Activated CD4-positive, alpha-beta T cell treated with anti-CD3 and anti-CD28 coated beads, Interleukin-2, amount 10 ng/mL, durations not matched to agents 24 days and 14 days (primary cell): ENCODE measurements at regions not wholly inside any gene's neighbourhood (a gene's known extent, or its start where the extent isn't known, plus 50 kb on each side); places are given as distances from the start of the nearest gene placed in this dataset.

Experiments used
- DNase-seq: peaks from one replicate; pipeline ENCODE4 v3.0.0; 2022
- H3K27ac Mint-ChIP-seq: one replicate; pipeline ENCODE4 v1.8.0; 2022; ENCODE audit warnings: mild to moderate bottlenecking, mixed read lengths
- H3K27me3 Mint-ChIP-seq: one replicate; pipeline ENCODE4 v1.8.0; 2022; ENCODE audit warnings: mixed read lengths
- H3K36me3 Mint-ChIP-seq: one replicate; pipeline ENCODE4 v1.8.0; 2022; ENCODE audit warnings: low read depth, mild to moderate bottlenecking, mixed read lengths
- H3K4me1 Mint-ChIP-seq: one replicate; pipeline ENCODE4 v1.8.0; 2021; ENCODE audit warnings: mixed read lengths
- H3K4me3 Mint-ChIP-seq: one replicate; pipeline ENCODE4 v1.8.0; 2022; ENCODE audit warnings: mild to moderate bottlenecking, moderate library complexity, mixed read lengths
- H3K9me3 Mint-ChIP-seq: one replicate; pipeline ENCODE4 v1.8.0; 2021; ENCODE audit warnings: mixed read lengths
- intact Hi-C: fragments of 100-400 bp; cut with micrococcal nuclease; formaldehyde crosslinking; loops from one replicate; pipeline ENCODE4 v1.15.1; 2023

- Mint-ChIP-seq H3K4me1 (no peaks in the 10 kb centered on the region), H3K36me3 (no peaks in the 10 kb centered on the region), H3K9me3 (peaks cover 16% of the 10 kb centered on the region), H3K27me3 (no peaks in the 10 kb centered on the region), H3K27ac (no peak overlapping the region), H3K4me3 (no peak overlapping the region)
- intact Hi-C loops = no loop called here
- DNase-seq = no peak
Observed at GRCh38 chr9:10674586-10674985, 61.8 kb upstream of the PTPRD start.

- no peak for DNase-seq
- intact Hi-C loops = no loop called here
- no peaks in the 10 kb centered on the region for H3K27me3 Mint-ChIP-seq
- H3K27ac Mint-ChIP-seq = no peak overlapping the region
- no peaks in the 10 kb centered on the region for H3K4me1 Mint-ChIP-seq
- no peak overlapping the region for H3K4me3 Mint-ChIP-seq
- H3K9me3 Mint-ChIP-seq = peaks cover 8% of the 10 kb centered on the region
- no peaks in the 10 kb centered on the region for H3K36me3 Mint-ChIP-seq
Observed at GRCh38 chr9:10678010-10678409, 65.2 kb upstream of the PTPRD start.

DNA sequence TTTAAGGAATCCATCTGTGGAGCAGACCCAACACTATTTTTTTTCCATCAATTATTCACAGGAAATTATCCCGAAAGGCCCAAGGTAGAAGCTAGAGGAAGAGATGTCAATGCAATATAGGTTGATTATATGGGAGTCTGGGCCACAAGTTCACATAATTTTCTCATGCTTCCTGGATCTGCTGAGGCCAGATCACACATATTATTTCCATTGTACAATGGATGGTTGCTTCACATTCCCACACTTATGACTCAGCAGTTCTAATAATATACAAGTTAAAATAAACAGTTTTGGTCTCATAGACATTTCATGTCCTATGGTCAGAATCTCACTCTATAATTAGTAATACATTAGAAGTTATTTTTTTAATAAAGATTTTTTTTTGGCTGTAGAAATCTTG is 66.0 kb upstream of the PTPRD start:
- Mint-ChIP-seq H3K9me3 (peaks cover 8% of the 10 kb centered on the region), H3K27ac (no peak overlapping the region), H3K4me1 (no peaks in the 10 kb centered on the region), H3K4me3 (no peak overlapping the region), H3K27me3 (no peaks in the 10 kb centered on the region), H3K36me3 (no peaks in the 10 kb centered on the region)
- intact Hi-C loops = no loop called here
- DNase-seq = no peak

GRCh38 chr9:10686943-10687342 is 74.1 kb upstream of the PTPRD start:
- H3K4me1 Mint-ChIP-seq = no peaks in the 10 kb centered on the region
- H3K27me3 Mint-ChIP-seq = no peaks in the 10 kb centered on the region
- H3K36me3 Mint-ChIP-seq = no peaks in the 10 kb centered on the region
- DNase-seq = no peak
- no peak overlapping the region for H3K27ac Mint-ChIP-seq
- intact Hi-C loops = loop anchor here (10.0 kb wide), 1 partner anchor 62 kb away; no protein-coding TSS in a partner anchor
- H3K4me3 Mint-ChIP-seq = no peak overlapping the region
- no peaks in the 10 kb centered on the region for H3K9me3 Mint-ChIP-seq

DNA sequence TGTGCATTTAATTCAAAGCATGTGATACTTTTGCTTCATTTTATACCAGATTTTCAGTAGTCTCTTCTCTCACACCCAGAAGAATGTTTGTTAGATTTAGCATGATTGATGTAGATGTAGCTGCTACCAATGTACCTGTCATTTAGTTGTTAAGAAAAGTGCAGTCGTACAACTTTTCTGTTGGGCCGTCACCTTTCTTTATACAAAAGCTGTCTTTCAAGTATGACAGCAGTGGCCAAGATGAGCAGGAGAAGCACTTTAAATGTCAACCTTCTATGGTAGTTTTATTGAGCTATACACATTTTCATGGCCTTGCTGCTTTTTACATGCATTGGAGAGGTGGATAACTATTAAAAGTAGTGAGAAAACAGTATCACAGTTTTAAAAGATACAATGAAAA is 77.7 kb upstream of the PTPRD start:
- Mint-ChIP-seq H3K27ac (no peak overlapping the region), H3K4me1 (no peaks in the 10 kb centered on the region), H3K9me3 (no peaks in the 10 kb centered on the region), H3K4me3 (no peak overlapping the region), H3K27me3 (no peaks in the 10 kb centered on the region), H3K36me3 (no peaks in the 10 kb centered on the region)
- DNase-seq = no peak
- intact Hi-C loops = no loop called here

- no peak for DNase-seq
- no peak overlapping the region for H3K27ac Mint-ChIP-seq
- H3K27me3 Mint-ChIP-seq = no peaks in the 10 kb centered on the region
- H3K4me3 Mint-ChIP-seq = no peak overlapping the region
- H3K4me1 Mint-ChIP-seq = no peaks in the 10 kb centered on the region
- no peaks in the 10 kb centered on the region for H3K9me3 Mint-ChIP-seq
- no peaks in the 10 kb centered on the region for H3K36me3 Mint-ChIP-seq
- intact Hi-C loops = no loop called here
Observed at GRCh38 chr9:10697044-10697443, 84.2 kb upstream of the PTPRD start.

DNA sequence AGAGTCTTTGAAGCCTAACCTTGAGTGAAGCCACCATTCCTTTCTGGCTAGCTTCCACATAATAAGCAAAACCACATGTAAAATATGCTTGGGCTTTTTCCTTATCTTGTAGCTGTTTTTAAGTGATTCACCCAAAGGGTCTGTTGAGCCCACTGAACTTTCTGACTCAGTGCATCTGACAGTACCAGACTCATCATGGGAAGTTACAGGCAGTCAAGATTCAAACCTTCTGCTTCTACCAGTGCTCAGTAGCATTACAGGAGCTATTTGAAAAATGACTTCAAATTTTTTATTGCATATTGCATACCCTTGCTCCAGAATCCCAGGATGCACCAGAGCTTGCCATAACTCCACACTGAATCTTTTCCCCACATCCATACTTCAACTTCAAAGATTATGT is 87.5 kb upstream of the PTPRD start:
- no peak overlapping the region for H3K4me3 Mint-ChIP-seq
- H3K4me1 Mint-ChIP-seq = no peaks in the 10 kb centered on the region
- no peaks in the 10 kb centered on the region for H3K36me3 Mint-ChIP-seq
- no peaks in the 10 kb centered on the region for H3K27me3 Mint-ChIP-seq
- DNase-seq = no peak
- H3K27ac Mint-ChIP-seq = no peak overlapping the region
- intact Hi-C loops = no loop called here
- H3K9me3 Mint-ChIP-seq = peaks cover 4% of the 10 kb centered on the region

DNA sequence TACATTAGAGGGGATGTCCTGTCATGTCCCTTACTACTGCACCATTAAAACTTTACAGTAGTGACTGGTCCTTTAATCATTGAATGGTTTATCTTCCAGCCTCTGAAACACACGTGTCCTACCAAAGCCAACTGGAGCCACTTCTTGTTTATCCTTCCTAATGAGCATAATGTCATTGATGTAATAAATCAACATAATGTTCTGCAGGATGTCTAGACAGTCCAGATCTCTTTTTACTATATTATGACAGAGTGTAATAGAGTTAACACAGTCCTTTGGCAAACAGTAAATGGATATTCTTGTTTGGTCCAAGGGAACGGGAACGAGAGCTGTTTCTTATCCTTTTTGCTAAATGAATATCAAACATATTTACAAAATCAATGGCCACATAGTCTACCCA is 88.1 kb upstream of the PTPRD start:
- no peak overlapping the region for H3K27ac Mint-ChIP-seq

GRCh38 chr9:10701906-10702305 is 89.1 kb upstream of the PTPRD start:
- intact Hi-C loops = no loop called here
- no peaks in the 10 kb centered on the region for H3K27me3 Mint-ChIP-seq
- peaks cover 4% of the 10 kb centered on the region for H3K9me3 Mint-ChIP-seq
- H3K36me3 Mint-ChIP-seq = no peaks in the 10 kb centered on the region
- no peak overlapping the region for H3K27ac Mint-ChIP-seq
- H3K4me1 Mint-ChIP-seq = no peaks in the 10 kb centered on the region
- no peak overlapping the region for H3K4me3 Mint-ChIP-seq
- no peak for DNase-seq

More for the DNA sequence above, 88.1 kb upstream of the PTPRD start:
- Mint-ChIP-seq H3K4me3 (no peak overlapping the region), H3K9me3 (peaks cover 4% of the 10 kb centered on the region), H3K36me3 (no peaks in the 10 kb centered on the region), H3K4me1 (no peaks in the 10 kb centered on the region), H3K27me3 (no peaks in the 10 kb centered on the region)
- no peak for DNase-seq
- intact Hi-C loops = no loop called here

- H3K4me1 Mint-ChIP-seq = no peaks in the 10 kb centered on the region
- H3K27ac Mint-ChIP-seq = no peak overlapping the region
- no peaks in the 10 kb centered on the region for H3K27me3 Mint-ChIP-seq
- intact Hi-C loops = no loop called here
- H3K9me3 Mint-ChIP-seq = peaks cover 4% of the 10 kb centered on the region
- H3K4me3 Mint-ChIP-seq = no peak overlapping the region
- H3K36me3 Mint-ChIP-seq = no peaks in the 10 kb centered on the region
- no peak for DNase-seq
Observed at GRCh38 chr9:10703139-10703538, 90.3 kb upstream of the PTPRD start.

- H3K36me3 Mint-ChIP-seq = no peaks in the 10 kb centered on the region
- no peaks in the 10 kb centered on the region for H3K4me1 Mint-ChIP-seq
- no peak overlapping the region for H3K27ac Mint-ChIP-seq
- DNase-seq = no peak
- no peak overlapping the region for H3K4me3 Mint-ChIP-seq
- peaks cover 4% of the 10 kb centered on the region for H3K9me3 Mint-ChIP-seq
- no peaks in the 10 kb centered on the region for H3K27me3 Mint-ChIP-seq
- intact Hi-C loops = no loop called here
Observed at GRCh38 chr9:10704720-10705119, 91.9 kb upstream of the PTPRD start.

GRCh38 chr9:10705383-10705782 is 92.6 kb upstream of the PTPRD start:
- DNase-seq = no peak
- Mint-ChIP-seq H3K9me3 (peaks cover 4% of the 10 kb centered on the region), H3K4me3 (no peak overlapping the region), H3K27ac (no peak overlapping the region), H3K36me3 (no peaks in the 10 kb centered on the region), H3K4me1 (no peaks in the 10 kb centered on the region), H3K27me3 (no peaks in the 10 kb centered on the region)
- intact Hi-C loops = no loop called here

DNA sequence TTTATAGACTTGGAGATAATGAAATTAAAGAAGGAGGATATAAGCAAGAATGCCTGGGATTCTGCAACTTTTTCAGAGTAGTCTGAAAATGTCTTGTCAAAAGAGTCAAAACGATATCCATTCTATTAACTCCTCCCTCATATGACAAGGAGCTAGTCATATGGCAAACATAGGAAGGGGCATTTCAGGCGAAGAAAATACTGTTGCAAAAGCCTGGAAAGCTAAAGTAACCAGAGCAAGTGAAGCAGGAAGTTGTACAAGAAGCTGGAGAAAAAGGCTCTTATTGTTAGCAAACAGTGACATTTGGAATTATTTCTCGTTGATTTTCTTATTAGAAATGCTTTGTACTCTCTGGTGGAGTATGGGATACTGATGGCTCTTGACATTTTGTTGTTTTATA is 94.0 kb upstream of the PTPRD start:
- H3K36me3 Mint-ChIP-seq = no peaks in the 10 kb centered on the region
- no peaks in the 10 kb centered on the region for H3K4me1 Mint-ChIP-seq
- H3K9me3 Mint-ChIP-seq = peaks cover 4% of the 10 kb centered on the region
- intact Hi-C loops = no loop called here
- no peak for DNase-seq
- H3K27me3 Mint-ChIP-seq = no peaks in the 10 kb centered on the region
- H3K4me3 Mint-ChIP-seq = no peak overlapping the region
- H3K27ac Mint-ChIP-seq = no peak overlapping the region

DNA sequence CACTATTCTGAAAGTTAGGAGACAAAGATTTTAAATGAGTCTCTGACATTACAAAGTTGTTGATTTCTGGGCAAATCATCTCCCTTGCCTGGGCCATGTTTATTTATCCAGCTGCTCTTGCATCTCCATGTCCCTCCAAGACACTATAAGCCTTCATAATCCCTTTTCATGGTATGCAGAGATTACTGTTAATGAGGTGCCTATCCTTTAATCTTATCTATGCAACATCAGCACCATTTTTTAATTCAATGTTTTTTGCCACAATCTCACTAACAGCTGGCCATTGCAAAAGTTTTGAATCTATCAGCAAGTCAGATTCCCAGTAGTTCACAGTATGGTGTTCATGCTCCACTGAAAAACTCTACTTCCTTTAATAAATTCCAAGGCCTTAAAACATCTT is 108.5 kb upstream of the PTPRD start:
- no peaks in the 10 kb centered on the region for H3K36me3 Mint-ChIP-seq

DNA sequence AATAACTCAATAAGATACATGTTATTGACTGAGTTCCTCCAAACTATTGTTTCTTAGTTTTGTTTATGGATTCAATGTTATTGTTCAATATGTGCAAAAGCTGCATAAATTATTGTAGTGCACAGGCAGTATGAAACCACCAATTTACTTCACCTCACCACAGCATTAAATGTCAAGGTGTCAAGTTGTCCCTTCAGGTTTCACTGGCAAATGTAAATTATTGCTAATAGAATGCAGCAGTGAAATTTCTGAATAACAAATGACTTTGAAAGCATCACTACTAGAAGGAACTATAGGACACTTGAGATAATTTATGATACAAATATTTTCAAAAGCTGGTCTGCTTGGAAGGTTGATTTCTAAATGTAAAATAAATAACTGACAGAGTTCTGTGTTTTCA is 116.4 kb upstream of the PTPRD start:
- Mint-ChIP-seq H3K36me3 (no peaks in the 10 kb centered on the region), H3K4me3 (no peak overlapping the region), H3K9me3 (peaks cover 4% of the 10 kb centered on the region), H3K27me3 (no peaks in the 10 kb centered on the region), H3K27ac (no peak overlapping the region), H3K4me1 (no peaks in the 10 kb centered on the region)
- DNase-seq = no peak
- intact Hi-C loops = no loop called here

More for the DNA sequence above, 108.5 kb upstream of the PTPRD start:
- DNase-seq = no peak
- no peak overlapping the region for H3K27ac Mint-ChIP-seq
- H3K4me1 Mint-ChIP-seq = no peaks in the 10 kb centered on the region
- H3K9me3 Mint-ChIP-seq = no peaks in the 10 kb centered on the region
- H3K27me3 Mint-ChIP-seq = no peaks in the 10 kb centered on the region
- intact Hi-C loops = no loop called here
- no peak overlapping the region for H3K4me3 Mint-ChIP-seq
